HG03108 (cell line): ENCODE measurements at regions not wholly inside any gene's neighbourhood (a gene's known extent, or its start where the extent isn't known, plus 50 kb on each side); places are given as distances from the start of the nearest gene placed in this dataset.
"Not testable (repeated sequence)": the region's sequence is repeated elsewhere in the genome, so short reads cannot be mapped to it uniquely, and the experiment has no call there.

Experiments used
- ATAC-seq: cut with Tn5 transposase; IDR thresholded peaks from one replicate; pipeline ENCODE4 v1.9.1; 2021; ENCODE audit warnings: moderate library complexity; ENCODE audit not compliant: unreplicated experiment

DNA sequence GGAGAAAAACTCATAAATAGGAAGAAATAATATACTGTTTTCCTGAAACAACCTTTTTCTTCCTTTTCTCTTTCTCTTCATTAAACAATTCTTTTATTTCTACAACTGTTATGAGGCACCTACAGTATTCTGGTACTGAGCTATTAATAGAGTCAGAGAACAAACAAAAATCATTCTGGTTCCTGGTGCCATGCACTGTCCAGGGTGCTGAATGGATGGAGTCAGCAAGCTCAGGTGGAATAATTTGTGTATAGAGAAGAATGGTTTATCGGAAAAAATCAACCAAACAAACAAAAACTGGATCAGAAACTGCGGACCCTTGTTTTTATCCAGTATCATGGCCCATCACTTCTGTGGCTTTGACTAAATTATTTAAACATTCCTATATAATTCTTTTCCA is 430.3 kb upstream of the GOT2 start:
- no peak for ATAC-seq

DNA sequence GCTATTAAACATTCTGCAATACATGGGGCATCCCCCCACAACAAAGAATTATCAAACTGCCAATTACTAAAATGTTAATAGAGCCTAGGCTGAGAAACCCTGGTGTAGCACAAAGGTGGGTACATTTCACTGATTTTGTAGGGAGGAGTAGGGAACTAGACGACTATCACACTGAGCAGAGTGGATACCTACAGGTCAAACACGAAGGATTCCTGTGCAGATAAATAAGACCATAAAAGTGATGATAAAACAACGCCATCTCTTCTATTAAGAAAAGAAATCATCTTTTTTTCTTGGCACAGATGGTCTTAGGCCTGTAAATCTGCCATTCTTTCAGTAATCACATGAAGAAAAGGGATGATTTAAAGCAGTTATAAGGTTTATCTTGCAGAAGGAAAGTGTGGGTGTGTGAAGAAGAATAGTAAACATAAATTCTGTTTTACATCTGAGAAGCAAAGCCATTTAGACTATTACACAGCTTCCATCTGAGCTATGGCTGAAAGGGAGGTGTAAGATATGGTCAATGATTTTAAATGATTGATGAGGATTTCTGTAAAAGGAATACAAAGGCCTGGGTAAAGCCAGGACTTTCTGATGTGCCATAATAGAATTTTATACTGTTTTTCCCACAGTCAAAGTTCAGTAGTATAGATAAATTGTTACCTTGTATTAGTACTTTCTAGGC is 429.4 kb upstream of the GOT2 start:
- no peak for ATAC-seq

DNA sequence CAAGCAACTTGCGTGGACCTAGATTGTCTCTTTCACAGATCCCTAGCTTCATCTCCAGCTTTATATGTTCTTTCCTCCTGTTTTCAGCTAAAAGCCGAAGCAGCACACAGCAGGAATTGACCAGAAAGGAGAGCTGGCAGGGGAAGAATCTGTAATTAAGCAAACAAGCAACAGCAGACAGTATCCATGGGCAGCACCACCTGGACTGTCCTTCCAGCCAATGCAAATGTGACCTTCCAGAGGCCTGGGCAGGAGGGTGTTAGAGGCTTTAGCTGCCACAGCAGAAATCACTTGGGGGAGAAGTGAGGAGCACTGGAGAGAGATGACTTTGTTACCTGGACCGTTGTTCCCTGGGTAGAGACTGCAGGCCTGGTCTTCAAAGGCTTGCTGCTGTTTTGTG is 427.6 kb upstream of the GOT2 start:
- ATAC-seq, result no peak

DNA sequence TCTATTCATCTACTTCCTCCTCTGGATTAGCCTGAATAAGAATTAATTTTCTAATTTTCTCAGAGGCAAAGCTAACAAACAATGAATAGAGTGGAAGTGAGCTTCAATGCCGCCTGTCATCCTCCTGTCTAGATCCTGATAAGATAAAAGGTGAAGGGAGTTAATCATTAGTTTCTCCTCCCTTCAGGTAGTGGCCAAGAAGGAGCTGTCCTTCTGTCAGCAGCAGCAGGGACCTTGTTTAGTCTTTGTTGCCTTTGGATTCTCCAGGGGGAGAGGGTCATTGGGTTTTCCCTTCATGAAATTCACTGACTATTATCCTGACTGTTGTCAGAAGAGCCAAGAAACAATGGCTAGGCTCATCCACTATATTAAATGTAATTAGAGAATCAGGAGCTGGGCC is 420.2 kb upstream of the GOT2 start:
- ATAC-seq, result no peak

DNA sequence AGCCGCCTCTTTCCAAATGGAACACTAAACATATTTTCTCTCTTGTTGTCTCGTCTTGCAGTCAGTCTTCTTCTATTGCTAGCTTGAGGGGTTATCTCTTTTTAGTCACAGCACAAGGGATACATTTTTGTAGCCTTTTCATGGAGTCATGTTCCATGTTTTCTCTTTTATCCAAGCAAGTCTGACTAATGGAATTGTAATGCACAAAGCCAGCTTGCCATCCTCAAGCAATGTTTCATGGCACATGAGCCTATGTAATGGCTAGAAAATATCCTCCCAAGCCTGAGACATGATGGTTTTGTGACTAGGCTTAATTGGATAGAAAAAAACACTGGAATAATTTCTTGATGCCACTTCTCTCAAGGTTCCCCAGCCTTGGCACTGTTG is 414.6 kb upstream of the GOT2 start:
- no peak for ATAC-seq

DNA sequence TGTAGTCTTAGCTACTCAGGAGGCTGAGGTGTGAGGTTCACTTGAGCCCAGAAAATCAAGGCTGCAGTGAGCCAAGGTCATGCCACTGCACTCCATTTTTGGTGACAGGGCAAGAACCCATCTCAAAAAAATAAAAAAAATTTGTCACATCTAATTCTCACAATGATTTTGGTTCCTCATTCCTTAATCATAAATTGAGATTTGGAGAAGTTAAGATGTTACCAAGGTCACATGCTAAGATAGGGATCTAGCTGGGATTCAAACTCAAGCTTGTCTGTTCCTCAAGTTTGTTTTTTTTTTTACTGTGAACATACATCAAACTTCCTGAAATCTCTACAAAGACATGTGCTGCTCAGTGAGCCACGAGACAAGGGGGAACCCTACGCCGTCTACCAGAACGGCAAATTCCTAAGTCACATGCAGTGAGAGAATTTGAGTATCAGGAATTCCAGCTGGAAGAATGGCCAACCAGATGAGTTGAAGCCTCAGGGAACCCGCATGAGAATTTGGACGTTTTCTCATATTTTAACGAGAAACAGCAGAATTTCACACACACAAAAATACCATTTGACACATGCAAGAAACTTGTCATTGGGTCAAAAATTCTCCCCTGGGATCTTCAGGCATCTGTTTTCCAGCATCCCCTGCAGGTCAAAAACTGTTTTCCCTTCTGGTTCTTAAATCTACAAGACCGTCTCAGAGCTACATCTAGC is 414.1 kb upstream of the GOT2 start:
- ATAC-seq, result no peak

DNA sequence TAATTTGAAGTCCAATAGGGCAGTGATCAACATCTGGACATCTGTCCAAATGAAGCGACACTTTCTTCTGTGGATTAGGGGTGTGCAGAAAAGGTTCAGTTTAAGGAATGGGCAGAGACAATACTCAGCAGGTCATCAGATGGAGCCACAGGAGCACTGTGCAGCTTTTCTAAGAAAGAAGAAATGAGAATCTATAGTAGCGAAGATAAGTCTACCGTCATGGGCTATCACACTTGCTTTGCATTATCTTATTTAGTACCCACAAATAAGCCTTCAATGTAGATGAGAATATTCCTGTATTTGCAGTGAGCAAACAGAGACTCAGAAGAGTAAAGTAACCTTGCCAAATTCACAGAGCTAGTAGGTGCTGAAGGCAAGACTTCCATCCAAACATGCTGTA is 412.0 kb upstream of the GOT2 start:
- no peak for ATAC-seq

DNA sequence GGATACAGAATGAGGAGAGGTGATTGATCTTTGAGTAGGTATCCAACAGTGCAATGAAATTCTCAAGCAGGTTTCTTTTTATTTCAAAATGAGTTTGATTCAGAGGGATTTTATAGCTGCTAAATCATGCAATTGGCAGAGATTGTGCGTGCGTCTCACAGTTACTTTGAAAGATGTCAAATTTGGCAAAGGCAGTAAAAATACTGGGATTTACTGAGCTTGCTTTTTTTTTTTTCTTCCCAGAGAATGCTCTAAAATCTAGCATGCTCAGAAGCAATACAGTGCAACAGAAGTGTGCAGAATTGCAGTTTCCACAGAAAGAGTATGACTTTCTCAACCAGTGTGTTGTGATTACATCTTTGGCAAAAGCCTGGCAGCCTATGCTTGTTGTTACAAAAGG is 410.7 kb upstream of the GOT2 start:
- no peak for ATAC-seq

DNA sequence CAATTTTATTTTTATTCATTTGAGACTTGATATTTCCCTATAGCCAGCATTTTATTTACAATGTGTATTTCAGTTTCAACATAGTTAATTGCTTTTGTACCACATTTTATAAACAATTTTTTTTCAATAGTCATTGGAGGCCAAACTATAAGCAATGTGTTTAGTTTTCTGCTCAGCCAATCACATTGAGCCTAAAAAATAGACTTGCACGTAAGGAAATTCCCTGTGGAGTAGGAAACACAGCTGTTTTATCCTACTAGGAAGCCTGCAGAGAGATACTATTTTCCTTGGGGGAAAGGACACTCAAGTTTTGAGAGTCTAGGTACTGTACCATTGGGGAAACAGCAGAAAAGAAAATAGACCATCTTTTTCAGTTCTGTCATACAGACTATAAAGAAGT is 410.2 kb upstream of the GOT2 start:
- no peak for ATAC-seq

DNA sequence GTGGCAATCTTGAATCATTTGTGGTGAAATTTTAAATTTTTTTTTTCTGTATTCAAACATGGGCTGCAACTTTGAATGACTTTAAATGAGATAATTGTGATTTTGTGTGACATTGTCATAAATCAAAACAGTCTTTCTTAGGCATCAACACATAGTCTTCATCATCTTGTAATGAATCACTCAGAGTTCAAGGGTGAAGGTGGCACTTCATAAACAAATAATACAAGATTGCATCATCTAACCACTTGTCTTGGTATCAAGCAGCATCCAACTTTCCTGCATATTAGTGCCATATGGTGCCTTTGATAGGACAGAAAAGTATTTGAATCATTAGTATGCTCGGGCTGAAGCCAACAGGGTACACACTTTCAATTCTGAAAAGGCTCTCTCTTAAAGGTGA is 392.4 kb upstream of the GOT2 start:
- no peak for ATAC-seq

DNA sequence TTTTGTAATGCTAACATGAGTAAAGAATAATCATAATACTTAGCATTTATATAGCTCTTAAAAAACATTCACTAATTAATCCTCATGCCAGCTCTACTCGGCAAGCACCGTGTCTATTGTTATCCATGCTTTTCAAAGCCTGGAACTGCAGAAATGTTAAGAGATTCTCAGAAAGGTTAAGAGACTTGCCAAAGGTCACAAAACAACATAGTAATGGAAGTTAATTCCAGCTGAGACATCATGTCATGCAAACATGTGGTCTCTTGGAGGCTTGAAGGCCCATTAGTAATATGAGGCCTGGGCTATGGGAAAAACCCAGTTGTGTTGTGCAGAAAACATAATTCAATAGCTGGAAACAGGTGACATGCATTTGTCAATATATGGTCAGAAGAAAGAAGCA is 389.9 kb upstream of the GOT2 start:
- ATAC-seq, result no peak

DNA sequence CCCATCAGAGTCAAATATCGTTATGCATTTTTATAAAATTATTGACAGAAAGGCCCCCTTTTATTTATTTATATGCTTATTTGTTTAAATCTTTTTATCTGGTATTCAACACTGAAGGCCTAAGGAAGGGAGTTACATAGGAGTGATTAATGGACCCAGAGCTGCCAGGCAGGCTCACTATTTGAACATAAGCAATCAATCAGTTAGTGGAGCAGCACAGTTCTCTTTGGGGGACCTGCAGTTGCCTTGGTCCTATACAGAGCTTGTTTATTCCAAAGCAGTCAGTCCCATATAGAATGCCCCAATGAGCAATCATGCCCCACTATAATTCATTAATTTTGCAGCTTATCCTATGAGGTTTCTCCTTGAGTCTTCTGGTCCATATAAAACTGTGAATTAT is 389.4 kb upstream of the GOT2 start:
- no peak for ATAC-seq

DNA sequence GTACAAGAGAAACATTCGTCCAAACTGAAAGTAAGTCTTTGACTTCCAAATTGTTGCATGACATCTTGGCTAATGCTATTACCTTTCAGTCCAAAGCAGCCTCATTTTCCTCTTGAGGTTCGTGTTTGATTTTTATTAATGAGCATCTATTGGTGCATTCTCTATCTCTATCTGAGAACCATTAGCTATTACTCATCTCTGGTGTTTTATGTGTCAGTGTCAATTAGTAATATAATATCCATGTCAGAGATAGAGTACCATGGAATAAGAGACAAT is 388.1 kb upstream of the GOT2 start:
- no peak for ATAC-seq

DNA sequence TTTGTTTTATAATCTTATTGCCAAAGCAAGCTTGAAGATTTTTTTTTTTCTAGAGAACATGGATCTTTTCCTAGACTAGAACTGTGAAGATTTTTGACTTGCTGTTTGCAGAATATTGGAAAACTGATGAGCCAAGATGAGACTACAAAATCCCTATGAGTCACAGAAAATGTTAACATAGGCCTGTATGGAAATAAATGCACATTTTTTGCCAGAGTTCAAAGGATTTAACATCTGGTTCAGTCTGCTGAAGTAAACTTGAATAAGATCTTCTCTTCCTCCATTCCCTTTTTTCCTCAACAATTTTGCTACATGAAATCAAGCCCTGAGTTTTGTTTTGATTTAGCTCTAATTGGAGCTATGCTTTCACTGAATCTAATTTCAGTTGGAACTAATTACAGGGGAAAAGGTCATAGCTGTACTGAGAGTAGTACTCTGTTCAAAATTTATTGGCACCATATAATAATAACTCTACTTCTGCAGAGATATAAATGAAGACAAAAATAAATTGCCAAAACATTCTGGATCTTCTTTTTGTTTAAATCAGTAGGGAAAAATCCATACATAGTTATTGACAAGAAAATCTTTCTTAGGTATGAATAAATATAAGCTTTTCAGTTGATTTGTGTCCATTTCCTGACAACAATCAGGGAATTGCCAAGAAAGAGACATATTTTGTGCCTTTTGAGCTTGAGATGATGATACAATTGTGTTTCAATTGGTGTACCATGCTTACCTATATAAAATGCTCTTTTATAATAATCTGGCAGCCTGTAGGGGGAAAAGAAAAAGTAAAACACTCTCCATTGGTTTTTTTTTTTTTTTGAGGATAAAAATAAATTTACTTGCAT is 387.5 kb upstream of the GOT2 start:
- no peak for ATAC-seq

DNA sequence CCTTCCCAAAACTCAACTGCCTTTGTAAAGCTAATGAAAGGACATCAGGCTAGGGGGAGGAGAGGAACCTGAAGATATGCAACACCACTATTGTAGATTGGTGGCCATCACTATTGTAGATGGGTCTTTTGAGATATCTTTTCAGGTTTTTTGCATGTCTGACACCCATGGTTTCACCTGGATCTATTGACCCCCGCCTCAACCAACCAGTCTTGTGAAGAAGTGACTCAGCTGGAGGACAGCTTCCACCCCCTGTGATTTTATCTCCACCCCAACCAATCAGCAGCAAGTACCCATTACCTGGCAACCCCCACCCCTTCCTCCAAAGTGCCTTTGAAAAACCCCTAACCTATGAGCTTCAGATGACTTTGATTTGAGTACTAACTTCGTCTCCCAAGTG is 382.6 kb upstream of the GOT2 start:
- no peak for ATAC-seq

DNA sequence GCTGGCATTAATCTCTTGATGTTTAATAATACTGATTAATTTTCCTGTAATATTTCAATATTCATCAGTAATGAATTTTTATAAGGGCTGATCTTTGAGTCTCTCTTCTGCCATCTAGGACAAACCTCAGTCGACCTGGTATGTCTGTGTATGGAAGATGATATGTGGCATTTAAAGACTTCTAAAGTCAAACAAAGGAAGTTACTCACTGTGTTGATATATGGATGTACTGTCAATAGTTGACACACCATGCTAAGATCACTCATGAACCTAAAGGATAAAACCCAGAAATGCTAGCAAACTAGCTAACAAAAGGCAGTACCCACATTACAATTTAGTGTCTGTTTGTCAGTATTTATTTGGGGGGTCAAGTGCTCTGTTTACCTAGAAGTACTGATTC is 380.7 kb upstream of the GOT2 start:
- no peak for ATAC-seq

DNA sequence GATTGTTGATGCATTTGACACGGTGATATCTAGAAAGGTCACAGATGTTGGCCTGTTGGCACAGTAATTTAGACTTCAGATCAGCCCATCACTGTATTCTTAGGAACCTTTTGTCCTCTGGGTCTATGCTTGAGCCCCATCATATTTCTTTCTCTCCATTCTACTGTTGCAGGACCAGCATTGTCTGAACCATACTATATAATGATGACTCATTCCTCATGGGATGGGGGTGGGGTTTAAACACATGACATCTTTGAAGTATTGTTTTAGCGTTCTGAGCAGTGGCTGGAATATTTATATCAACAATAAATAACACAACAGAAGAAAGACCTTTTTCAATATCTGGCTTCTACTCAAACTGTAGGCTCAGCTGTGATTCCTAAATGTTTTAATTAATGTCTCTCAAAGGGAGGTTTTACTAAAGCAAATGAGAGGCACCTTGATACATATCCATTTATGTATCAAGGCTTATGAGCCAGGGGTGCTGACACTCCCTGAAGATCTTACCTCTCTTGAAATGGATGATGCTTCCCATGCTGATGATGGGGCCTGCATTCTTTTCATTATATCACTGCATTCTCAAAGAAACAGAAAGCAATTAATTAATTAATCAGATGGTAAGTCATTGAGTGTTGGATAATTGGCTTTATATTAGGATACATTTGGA is 379.0 kb upstream of the GOT2 start:
- no peak for ATAC-seq

DNA sequence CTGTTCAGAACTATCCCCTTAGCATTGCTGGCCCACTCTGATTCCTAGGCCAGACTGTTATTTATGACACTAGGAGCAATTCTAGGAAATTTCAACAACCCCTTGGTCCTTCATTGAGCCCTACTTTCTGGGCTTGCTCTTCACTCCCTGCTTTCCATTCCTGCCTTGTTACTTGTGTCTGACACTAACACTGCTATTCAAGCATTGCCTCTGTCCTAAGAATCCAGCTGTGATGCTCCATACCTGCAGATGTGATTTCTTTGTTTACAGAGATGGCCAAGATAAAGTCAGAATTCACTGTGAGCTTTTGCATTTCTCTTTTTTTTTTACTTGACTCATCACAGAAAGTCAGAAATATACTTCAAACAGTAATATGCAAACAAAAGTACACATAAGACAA is 377.2 kb upstream of the GOT2 start:
- ATAC-seq, result no peak

DNA sequence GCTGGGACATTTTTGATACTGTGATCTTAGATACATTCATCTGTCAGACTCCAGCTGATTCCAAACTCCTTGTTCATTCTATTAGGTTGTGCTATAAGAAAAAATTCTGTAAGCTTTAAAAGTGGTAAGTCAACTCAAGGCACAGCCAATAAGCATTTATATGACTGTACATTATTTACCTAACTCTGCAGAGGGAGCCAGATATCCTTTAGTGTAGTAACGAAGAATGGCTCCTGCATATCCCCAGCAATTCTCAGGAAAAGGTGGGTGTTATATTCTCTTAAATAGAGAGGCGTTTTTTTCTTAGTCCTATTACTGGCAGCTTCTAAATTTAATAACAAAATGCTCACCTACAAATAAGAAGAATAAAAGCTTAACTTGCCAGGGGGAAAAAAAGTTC is 374.3 kb upstream of the GOT2 start:
- no peak for ATAC-seq

DNA sequence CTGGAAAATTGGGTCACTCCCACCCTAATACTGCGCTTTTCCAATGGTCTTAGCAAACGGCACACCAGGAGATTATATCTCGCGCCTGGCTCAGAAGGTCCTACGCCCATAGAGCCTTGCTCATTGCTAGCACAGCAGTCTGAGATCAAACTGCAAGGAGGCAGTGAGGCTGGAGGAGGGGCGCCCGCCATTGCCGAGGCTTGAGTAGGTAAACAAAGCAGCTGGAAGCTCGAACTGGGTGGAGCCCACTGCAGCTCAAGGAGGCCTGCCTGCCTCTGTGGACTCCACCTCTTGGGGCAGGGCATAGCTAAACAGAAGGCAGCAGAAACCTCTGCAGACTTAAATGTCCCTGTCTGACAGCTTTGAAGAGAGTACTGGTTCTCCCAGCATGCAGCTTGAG is 362.6 kb upstream of the GOT2 start:
- not testable (repeated sequence) for ATAC-seq

DNA sequence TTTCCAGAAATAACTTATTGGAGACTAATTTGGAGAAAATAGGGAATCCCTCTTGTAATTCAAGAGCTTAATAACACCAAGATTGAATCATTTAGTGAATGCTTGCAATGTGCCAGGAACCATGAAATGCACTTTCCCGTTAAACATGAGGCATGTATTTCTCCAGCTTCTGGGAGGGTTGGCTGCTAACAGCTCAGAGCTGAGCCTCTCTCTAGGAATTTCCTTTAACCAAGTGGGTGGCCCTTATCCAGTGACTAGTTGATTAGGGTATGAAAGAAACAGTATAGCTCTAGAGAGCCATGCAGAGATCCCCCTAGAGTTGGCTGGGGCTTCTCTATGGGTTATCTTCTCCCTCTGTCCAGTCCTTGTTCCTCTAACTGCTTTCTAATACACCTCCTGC is 356.4 kb upstream of the GOT2 start:
- ATAC-seq, result no peak

DNA sequence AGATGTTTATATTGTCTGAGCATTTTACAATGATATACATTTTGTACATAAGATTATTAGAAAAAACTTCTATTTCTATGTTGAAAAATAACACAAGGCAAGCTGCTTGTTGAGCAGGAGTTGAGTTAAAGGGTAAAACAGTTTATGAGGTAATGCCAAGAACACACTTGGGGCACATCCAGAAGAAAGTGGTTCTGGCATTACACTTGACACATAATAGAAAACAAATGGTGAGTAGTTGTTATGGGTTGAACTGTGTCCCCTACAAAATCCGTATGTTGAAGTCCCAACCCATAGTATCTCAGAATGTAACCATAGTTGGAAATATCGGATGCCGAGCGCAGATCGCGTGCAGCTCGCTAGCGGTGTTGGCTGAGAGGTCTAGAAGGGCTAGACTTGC is 354.3 kb upstream of the GOT2 start:
- ATAC-seq, result no peak
